VCaP (cell line): ENCODE measurements at regions not wholly inside any gene's neighbourhood (a gene's known extent, or its start where the extent isn't known, plus 50 kb on each side); places are given as distances from the start of the nearest gene placed in this dataset.

Experiments used
- H3K27ac ChIP-seq: fragments of 450-650 bp; 2 replicates; pipeline ENCODE4 v1.5.1; 2017
- TF ChIP-seq, protein P1 (sequence below): fragments of 450-650 bp; conservative IDR thresholded peaks from 2 replicates; pipeline ENCODE4 v1.5.1; 2017; ENCODE audit warnings: mild to moderate bottlenecking, moderate library complexity

DNA sequence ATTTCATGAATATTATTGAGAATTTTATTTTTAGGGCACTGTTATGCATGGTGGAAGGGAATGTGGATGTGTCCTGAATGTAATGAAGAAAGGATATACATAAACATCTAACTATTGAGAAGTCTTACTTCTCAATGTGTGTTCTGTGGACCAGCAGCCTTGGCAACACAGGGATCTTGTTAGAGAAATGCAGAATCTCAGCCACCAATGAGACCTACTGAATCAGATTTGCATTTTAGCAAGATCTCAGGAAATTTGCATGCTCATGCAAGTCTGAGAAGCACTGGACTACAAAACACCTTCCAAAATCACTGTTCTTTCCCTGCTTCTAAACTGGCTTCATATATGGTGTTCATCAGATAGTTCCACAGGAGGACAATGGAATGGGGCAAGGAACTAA is 139.7 kb upstream of the WDFY3 start:
- TF ChIP-seq, protein P1, sequence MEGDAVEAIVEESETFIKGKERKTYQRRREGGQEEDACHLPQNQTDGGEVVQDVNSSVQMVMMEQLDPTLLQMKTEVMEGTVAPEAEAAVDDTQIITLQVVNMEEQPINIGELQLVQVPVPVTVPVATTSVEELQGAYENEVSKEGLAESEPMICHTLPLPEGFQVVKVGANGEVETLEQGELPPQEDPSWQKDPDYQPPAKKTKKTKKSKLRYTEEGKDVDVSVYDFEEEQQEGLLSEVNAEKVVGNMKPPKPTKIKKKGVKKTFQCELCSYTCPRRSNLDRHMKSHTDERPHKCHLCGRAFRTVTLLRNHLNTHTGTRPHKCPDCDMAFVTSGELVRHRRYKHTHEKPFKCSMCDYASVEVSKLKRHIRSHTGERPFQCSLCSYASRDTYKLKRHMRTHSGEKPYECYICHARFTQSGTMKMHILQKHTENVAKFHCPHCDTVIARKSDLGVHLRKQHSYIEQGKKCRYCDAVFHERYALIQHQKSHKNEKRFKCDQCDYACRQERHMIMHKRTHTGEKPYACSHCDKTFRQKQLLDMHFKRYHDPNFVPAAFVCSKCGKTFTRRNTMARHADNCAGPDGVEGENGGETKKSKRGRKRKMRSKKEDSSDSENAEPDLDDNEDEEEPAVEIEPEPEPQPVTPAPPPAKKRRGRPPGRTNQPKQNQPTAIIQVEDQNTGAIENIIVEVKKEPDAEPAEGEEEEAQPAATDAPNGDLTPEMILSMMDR = no peak
- H3K27ac ChIP-seq = no peak overlapping the region

DNA sequence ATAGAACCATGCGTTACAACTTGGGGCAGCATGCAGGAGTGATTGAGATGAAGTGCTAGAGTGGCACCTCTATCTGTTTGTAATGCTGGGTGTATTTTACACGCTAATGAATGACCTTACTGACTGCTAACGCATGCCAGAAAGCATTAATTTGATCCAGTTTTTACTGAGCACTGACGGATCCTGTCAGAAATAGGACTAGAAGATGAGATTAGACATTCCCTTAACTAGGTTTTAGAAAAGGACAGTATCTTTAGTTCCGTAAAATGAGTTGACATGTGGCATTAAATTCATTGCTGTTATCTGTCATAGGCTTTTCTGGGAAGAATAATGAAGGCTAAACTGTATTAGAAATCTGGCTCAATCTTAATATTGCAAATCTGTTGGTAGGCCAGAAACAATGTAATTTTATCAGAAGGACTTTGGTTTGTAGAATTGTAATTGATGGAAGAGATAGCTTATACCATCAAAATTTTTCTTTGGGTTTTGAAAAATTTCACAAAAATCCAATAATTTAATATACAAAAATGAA is 140.4 kb upstream of the WDFY3 start:
- TF ChIP-seq, protein P1 = no peak

DNA sequence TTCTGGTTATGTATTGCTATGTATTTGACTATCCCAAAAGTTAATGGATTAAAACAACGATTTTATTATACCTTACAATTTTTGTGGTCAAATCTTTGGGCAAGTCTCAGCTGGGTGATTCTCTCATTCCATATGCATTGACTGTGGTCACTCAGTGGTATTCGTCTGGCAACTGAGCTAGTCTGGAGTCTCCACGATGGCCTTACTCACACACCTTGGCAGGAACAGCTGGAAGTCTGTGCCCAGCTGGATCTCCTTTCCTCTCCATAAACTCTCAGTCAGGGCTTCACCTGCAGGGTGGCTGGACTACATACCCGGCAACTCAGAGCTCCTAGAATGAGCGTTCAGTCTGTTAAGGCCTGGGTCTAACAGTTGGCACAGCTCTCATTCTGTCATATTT is 141.1 kb upstream of the WDFY3 start:
- TF ChIP-seq, protein P1 = no peak
- no peak overlapping the region for H3K27ac ChIP-seq

More for the DNA sequence above, 140.4 kb upstream of the WDFY3 start:
- H3K27ac ChIP-seq = no peak overlapping the region

DNA sequence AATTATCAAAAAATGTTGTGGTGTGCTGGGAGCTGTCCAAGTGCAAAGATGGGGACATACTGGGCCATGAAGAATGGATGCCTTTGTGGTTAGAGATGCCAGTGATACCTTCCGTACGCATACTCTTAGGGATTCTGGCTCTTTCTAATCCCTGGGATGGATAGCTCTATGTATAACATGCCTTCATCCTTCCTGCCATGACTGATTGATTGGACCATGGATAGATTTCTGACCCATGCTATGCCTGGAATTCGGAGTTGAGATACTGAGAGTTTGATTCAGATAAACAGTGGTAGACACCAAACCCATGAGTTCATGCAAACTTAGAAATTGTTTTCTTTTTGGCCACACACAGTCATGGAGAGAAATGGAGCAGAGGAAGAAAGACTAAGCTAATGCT is 147.2 kb upstream of the WDFY3 start:
- no peak overlapping the region for H3K27ac ChIP-seq
- TF ChIP-seq, protein P1 = no peak

DNA sequence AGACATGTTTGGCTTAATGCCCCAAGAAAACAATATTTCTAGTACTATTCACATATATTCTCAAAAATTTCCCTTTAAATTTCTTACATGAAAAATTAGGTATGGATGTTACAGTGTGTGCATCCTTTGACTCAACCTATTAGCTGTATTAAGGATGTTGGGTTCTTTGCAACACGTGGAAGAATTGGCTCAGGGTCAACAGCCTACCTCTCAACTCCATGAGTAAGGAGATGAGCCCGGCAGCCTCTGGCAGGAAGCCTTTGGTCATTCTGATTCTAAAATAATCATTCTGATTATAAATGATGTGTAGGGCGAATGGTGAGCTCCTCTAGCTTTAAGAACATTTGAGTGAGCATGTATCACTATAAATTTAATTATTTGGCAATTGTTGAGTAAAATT is 148.0 kb upstream of the WDFY3 start:
- TF ChIP-seq, protein P1 = no peak
- H3K27ac ChIP-seq = no peak overlapping the region

DNA sequence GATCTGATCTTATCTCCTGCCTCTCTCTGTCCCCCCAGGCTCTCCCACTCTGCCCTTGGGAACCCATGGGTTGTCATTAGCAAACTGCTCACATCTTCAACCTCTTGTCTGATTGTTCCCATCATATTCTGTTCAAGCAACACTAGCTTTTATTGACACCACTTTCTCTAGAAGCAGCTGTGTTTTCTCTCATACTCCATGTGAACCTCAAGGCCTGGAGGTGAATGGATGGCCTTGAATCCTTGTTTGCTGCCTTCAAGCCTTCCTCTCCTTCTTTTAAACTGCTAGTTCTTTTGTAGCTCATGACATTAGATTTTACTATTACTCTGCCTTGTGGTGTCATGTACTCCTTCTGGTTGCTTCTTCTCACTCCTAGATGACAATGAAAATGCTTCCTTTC is 149.5 kb upstream of the WDFY3 start:
- TF ChIP-seq, protein P1 = no peak
- H3K27ac ChIP-seq = no peak overlapping the region

DNA sequence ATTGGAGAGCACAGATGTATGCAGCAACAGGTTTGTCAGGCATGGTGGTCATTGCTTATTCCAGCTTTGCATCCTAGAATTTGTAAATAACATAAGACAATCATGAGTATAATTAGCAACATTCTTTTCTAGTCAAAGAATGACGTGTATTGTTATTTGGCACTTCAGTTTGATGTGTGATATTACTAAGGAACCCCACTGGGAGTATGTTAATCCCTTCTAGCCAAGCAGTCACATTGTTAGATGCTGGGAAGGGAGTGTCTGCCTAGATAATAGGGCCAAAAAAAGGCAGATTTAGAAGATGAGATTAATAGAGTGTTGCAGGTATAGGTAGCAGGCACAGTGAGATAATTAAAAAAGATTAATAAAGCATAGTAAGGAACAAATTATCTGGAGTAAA is 159.2 kb upstream of the WDFY3 start:
- H3K27ac ChIP-seq = no peak overlapping the region
- TF ChIP-seq, protein P1 = no peak
